AG04450 (cell line): ENCODE measurements at regions not wholly inside any gene's neighbourhood (a gene's known extent, or its start where the extent isn't known, plus 50 kb on each side); places are given as distances from the start of the nearest gene placed in this dataset.

Experiments
- CTCF ChIA-PET: fragments of 300-600, 350-600 bp; formaldehyde crosslinking; extraction: SDS; loops from one replicate; lab custom pipeline; 2022; ENCODE audit warnings: antibody characterized with exemption, inconsistent platforms; lab: Charles Lee
- POLR2A ChIA-PET: fragments of 350-600 bp; formaldehyde crosslinking; extraction: SDS; loops from one replicate; lab custom pipeline; 2021; ENCODE audit warnings: antibody characterized with exemption, inconsistent platforms; lab: Yijun Ruan, JAX
- DNase-seq: peaks from one replicate; pipeline ENCODE4 v3.0.0-alpha.2; 2011; ENCODE audit warnings: low read depth, low spot score
- H3K27ac ChIP-seq: one replicate; pipeline ENCODE4 v1.5.1; 2012; ENCODE audit warnings: low read depth, low read length, control low read depth
- H3K27me3 ChIP-seq: one replicate; pipeline ENCODE4 v1.6.0; 2012; ENCODE audit warnings: low read length; ENCODE audit not compliant: control insufficient read depth, insufficient read depth
- H3K4me3 ChIP-seq: 2 replicates; pipeline ENCODE4 v1.5.1; 2011; ENCODE audit warnings: mild to moderate bottlenecking, low read depth, low read length, control low read depth
- H3K9me3 ChIP-seq: 2 replicates; pipeline ENCODE4 v1.5.1; 2012; ENCODE audit warnings: low read length; ENCODE audit not compliant: control insufficient read depth, insufficient read depth
- CTCF ChIP-seq: IDR thresholded peaks from 2 replicates; pipeline ENCODE4 v1.5.1; 2011; ENCODE audit warnings: low read depth, low read length, control low read depth, inconsistent platforms

GRCh38 chr18:70982292-70982691 is 693.4 kb downstream of the SOCS6 start:
- POLR2A ChIA-PET, result no interaction called here
- DNase-seq, result no peak
- no peak overlapping the region for H3K27ac ChIP-seq
- H3K4me3 ChIP-seq, result no peak overlapping the region
- H3K27me3 ChIP-seq, result no peaks in the 10 kb centered on the region
- CTCF ChIA-PET, result no interaction called here
- peaks cover 7% of the 10 kb centered on the region; the same call in 1 of the 2 replicates for H3K9me3 ChIP-seq
- TF ChIP-seq CTCF, result no peak

- no peak overlapping the region for H3K27ac ChIP-seq
- CTCF ChIA-PET, result no interaction called here
- H3K4me3 ChIP-seq, result no peak overlapping the region
- H3K27me3 ChIP-seq, result no peaks in the 10 kb centered on the region
- DNase-seq, result no peak
- TF ChIP-seq CTCF, result no peak
- H3K9me3 ChIP-seq, result peaks cover 7% of the 10 kb centered on the region; the same call in 1 of the 2 replicates
- POLR2A ChIA-PET, result interaction anchor here (0.7 kb wide), 1 partner anchor 482 kb away, joined by 3 read pairs; no protein-coding TSS in a partner anchor
Measured at GRCh38 chr18:70981400-70982140, 692.7 kb downstream of the SOCS6 start.

- no peak for TF ChIP-seq CTCF
- CTCF ChIA-PET, result interaction anchor here (0.8 kb wide), 1 partner anchor 11 kb away, joined by 4 read pairs; no protein-coding TSS in a partner anchor
- H3K4me3 ChIP-seq, result no peak overlapping the region
- H3K9me3 ChIP-seq, result no peaks in the 10 kb centered on the region
- no peaks in the 10 kb centered on the region for H3K27me3 ChIP-seq
- DNase-seq, result no peak
- POLR2A ChIA-PET, result no interaction called here
- H3K27ac ChIP-seq, result no peak overlapping the region
Measured at GRCh38 chr18:70973626-70974025, 684.8 kb downstream of the SOCS6 start.

GRCh38 chr18:70966419-70966818 is 677.6 kb downstream of the SOCS6 start:
- ChIA-PET POLR2A (no interaction called here), CTCF (no interaction called here)
- DNase-seq, result no peak
- Histone ChIP-seq H3K27ac (no peak overlapping the region), H3K4me3 (no peak overlapping the region), H3K9me3 (no peaks in the 10 kb centered on the region), H3K27me3 (no peaks in the 10 kb centered on the region)
- TF ChIP-seq CTCF, result no peak

GRCh38 chr18:70961939-70962338 is 673.1 kb downstream of the SOCS6 start:
- DNase-seq, result no peak
- CTCF ChIA-PET, result no interaction called here
- H3K4me3 ChIP-seq, result no peak overlapping the region

More at GRCh38 chr18:70961939-70962338, 673.1 kb downstream of the SOCS6 start:
- TF ChIP-seq CTCF, result no peak
- POLR2A ChIA-PET, result no interaction called here
- no peaks in the 10 kb centered on the region for H3K9me3 ChIP-seq
- no peaks in the 10 kb centered on the region for H3K27me3 ChIP-seq
- H3K27ac ChIP-seq, result no peak overlapping the region
